GM21528 (cell line): ENCODE measurements at regions not wholly inside any gene's neighbourhood (a gene's known extent, or its start where the extent isn't known, plus 50 kb on each side); places are given as distances from the start of the nearest gene placed in this dataset.

ENCODE experiments used
- ATAC-seq: cut with Tn5 transposase; IDR thresholded peaks from one replicate; pipeline ENCODE4 v1.9.1; 2021; ENCODE audit warnings: mild to moderate bottlenecking, moderate library complexity; ENCODE audit not compliant: unreplicated experiment, low FRiP score

GRCh38 chr7:80082213-80082612 is 52.4 kb upstream of the GNAI1 start:
- no peak for ATAC-seq

GRCh38 chr7:80078886-80079285 is 55.7 kb upstream of the GNAI1 start:
- no peak for ATAC-seq

- ATAC-seq, result no peak
Observed at GRCh38 chr7:80078159-80078731, 56.4 kb upstream of the GNAI1 start.

GRCh38 chr7:80070391-80070790 is 64.2 kb upstream of the GNAI1 start:
- ATAC-seq, result no peak

GRCh38 chr7:80066639-80067038 is 68.0 kb upstream of the GNAI1 start:
- ATAC-seq, result no peak

- no peak for ATAC-seq
Observed at GRCh38 chr7:80063834-80064233, 70.8 kb upstream of the GNAI1 start.

- no peak for ATAC-seq
Observed at GRCh38 chr7:80060218-80060806, 74.3 kb upstream of the GNAI1 start.

GRCh38 chr7:80057488-80057887 is 77.1 kb upstream of the GNAI1 start:
- ATAC-seq, result no peak

- ATAC-seq, result no peak
Observed at GRCh38 chr7:80054356-80054755, 80.3 kb upstream of the GNAI1 start.

- ATAC-seq, result no peak
Observed at GRCh38 chr7:80053124-80053523, 81.5 kb upstream of the GNAI1 start.

GRCh38 chr7:80047856-80048459 is 86.7 kb upstream of the GNAI1 start:
- no peak for ATAC-seq

- ATAC-seq, result no peak
Observed at GRCh38 chr7:80047032-80047431, 87.6 kb upstream of the GNAI1 start.

GRCh38 chr7:80044796-80045195 is 89.8 kb upstream of the GNAI1 start:
- ATAC-seq, result no peak

GRCh38 chr7:80040752-80041151 is 93.9 kb upstream of the GNAI1 start:
- ATAC-seq, result no peak

- no peak for ATAC-seq
Observed at GRCh38 chr7:80040335-80040734, 94.3 kb upstream of the GNAI1 start.

- ATAC-seq, result no peak
Observed at GRCh38 chr7:80039251-80039884, 95.3 kb upstream of the GNAI1 start.

GRCh38 chr7:80037689-80038088 is 96.9 kb upstream of the GNAI1 start:
- ATAC-seq, result no peak

GRCh38 chr7:80036107-80036506 is 98.5 kb upstream of the GNAI1 start:
- ATAC-seq, result no peak

- ATAC-seq, result no peak
Observed at GRCh38 chr7:80028717-80029116, 105.9 kb upstream of the GNAI1 start.

- no peak for ATAC-seq
Observed at GRCh38 chr7:80027611-80028173, 106.9 kb upstream of the GNAI1 start.

- ATAC-seq, result no peak
Observed at GRCh38 chr7:80026766-80027165, 107.9 kb upstream of the GNAI1 start.
